ENCODE measurements at regions not wholly inside any gene's neighbourhood (a gene's known extent, or its start where the extent isn't known, plus 50 kb on each side); places are given as distances from the start of the nearest gene placed in this dataset.
"Not testable (repeated sequence)": the region's sequence is repeated elsewhere in the genome, so short reads cannot be mapped to it uniquely, and the experiment has no call there.

DNA sequence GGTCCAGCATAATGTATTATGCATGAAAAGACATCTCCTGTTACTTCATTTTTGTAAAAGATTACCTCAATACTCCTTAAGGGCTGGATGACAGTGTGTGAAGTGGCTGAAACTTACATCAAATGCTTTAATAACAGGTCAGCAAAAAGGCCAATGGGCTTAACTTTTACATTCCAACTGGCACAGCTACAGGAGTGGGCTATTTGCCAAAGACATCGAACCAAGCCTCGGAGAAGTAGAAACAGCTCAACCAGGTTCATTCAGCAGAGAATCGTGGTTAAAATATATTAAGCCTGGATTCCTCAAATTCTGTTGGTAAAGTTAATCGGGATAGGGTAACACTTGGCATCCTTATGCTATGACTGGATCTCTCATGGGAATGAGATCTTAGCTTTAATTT, 639.7 kb downstream of the TRIML1 start:
- H3K9me3 ChIP-seq (ENCODE audit: low read length), result no peaks in the 10 kb centered on the region
- no peaks in the 10 kb centered on the region for H3K27me3 ChIP-seq (ENCODE audit: insufficient read depth, low read length, poor library complexity, severe bottlenecking)
- H3K4me3 ChIP-seq (ENCODE audit: low read length), result no peak overlapping the region
- H3K27ac Mint-ChIP-seq, result no peak overlapping the region
- H3K9me3 Mint-ChIP-seq, result peaks cover 3 to 25% (median 18%) of the 10 kb centered on the region in 5 donors
- H3K27me3 Mint-ChIP-seq, result no peaks in the 10 kb centered on the region
- DNase-seq, result no peak
- H3K36me3 Mint-ChIP-seq, result no peaks in the 10 kb centered on the region
- no peaks in the 10 kb centered on the region for H3K4me1 ChIP-seq (ENCODE audit: insufficient read depth, low read length)
- POLR2A ChIA-PET, result no interaction called here
- H3K4me1 Mint-ChIP-seq, result no peaks in the 10 kb centered on the region
- H3K4me3 Mint-ChIP-seq, result no peak overlapping the region
- H3K36me3 ChIP-seq (ENCODE audit: insufficient read depth, low read length), result no peaks in the 10 kb centered on the region
- CTCF ChIA-PET, result no interaction called here
- H3K27ac ChIP-seq (ENCODE audit: low read depth, low read length), result no peak overlapping the region

DNA sequence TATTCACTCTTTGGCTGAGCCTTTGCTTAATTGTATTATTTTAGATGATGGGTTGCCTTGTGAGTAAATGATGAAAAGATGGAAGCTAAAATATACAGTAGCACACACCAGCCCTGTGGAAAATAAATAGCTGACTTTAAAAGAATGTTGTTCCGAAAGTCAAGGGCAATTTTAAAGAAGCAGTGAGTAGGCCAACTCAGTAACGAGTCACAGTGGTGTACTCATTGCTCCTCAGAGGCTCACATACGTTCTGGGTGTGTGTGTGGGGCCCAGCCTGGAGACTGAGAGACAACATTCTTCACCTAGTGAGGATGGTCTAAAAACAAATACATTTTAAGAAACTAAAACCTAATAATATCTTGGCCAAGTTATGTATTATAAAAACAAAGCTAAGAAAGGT, 640.3 kb downstream of the TRIML1 start:
- DNase-seq, result no peak
- no peaks in the 10 kb centered on the region for H3K4me1 Mint-ChIP-seq
- no peaks in the 10 kb centered on the region for H3K36me3 ChIP-seq (ENCODE audit: insufficient read depth, low read length)
- no peaks in the 10 kb centered on the region for H3K27me3 ChIP-seq (ENCODE audit: insufficient read depth, low read length, poor library complexity, severe bottlenecking)
- no peak overlapping the region for H3K4me3 Mint-ChIP-seq
- ChIA-PET POLR2A (no interaction called here), CTCF (no interaction called here)
- H3K9me3 Mint-ChIP-seq, result peaks cover 3 to 21% (median 14%) of the 10 kb centered on the region in 5 donors
- no peak overlapping the region for H3K27ac ChIP-seq (ENCODE audit: low read depth, low read length)
- H3K4me1 ChIP-seq (ENCODE audit: insufficient read depth, low read length), result no peaks in the 10 kb centered on the region
- no peaks in the 10 kb centered on the region for H3K27me3 Mint-ChIP-seq
- no peaks in the 10 kb centered on the region for H3K9me3 ChIP-seq (ENCODE audit: low read length)
- H3K4me3 ChIP-seq (ENCODE audit: low read length), result no peak overlapping the region
- H3K36me3 Mint-ChIP-seq, result no peaks in the 10 kb centered on the region
- H3K27ac Mint-ChIP-seq, result no peak overlapping the region

DNA sequence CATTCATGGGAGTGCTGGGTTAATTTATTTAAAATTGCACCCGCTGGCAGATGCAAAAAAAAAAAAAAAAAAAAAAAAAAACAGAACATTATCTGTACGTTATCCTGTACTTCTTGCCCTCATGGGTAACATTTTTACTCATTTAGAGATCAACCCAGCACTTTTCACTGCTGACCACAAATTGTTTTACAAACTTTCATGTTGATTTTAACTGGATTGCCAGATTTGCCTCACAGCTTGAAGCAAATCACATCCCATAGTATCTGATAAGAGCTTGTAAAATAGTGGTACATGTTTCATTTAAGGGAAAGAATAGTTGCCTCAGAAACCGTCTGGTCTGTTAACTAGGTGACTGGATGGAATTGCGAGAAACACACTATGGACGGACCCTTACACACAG, 640.8 kb downstream of the TRIML1 start:
- no peaks in the 10 kb centered on the region for H3K9me3 ChIP-seq (ENCODE audit: low read length)
- DNase-seq, result no peak
- no peak overlapping the region for H3K27ac ChIP-seq (ENCODE audit: low read depth, low read length)
- Mint-ChIP-seq H3K9me3 (peaks cover 3 to 25% (median 13%) of the 10 kb centered on the region in 5 donors), H3K4me3 (no peak overlapping the region), H3K27me3 (no peaks in the 10 kb centered on the region), H3K27ac (no peak overlapping the region), H3K4me1 (no peaks in the 10 kb centered on the region), H3K36me3 (no peaks in the 10 kb centered on the region)
- H3K4me1 ChIP-seq (ENCODE audit: insufficient read depth, low read length), result no peaks in the 10 kb centered on the region
- no peaks in the 10 kb centered on the region for H3K27me3 ChIP-seq (ENCODE audit: insufficient read depth, low read length, poor library complexity, severe bottlenecking)
- ChIA-PET POLR2A (no interaction called here), CTCF (no interaction called here)
- no peaks in the 10 kb centered on the region for H3K36me3 ChIP-seq (ENCODE audit: insufficient read depth, low read length)
- no peak overlapping the region for H3K4me3 ChIP-seq (ENCODE audit: low read length)

DNA sequence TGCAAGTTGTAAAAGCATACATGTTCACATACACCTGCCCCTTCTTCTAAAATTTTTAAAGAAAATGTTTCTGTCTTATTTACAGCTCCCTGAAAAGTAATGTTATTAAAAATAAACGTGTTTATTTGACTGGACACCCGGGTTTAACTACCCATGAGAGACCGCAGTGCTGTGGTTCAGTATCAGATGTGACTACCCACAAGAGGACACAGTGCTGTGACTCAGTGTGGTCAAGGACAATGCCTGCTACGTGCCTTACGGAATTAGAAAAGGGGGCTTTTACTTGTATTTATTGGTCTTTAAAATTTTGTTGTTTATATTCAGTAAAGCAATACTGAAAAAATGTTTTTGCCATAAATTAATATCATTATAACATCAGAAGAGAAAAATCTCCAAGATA, 641.4 kb downstream of the TRIML1 start:
- no peaks in the 10 kb centered on the region for H3K36me3 Mint-ChIP-seq
- no peaks in the 10 kb centered on the region for H3K9me3 ChIP-seq (ENCODE audit: low read length)
- no peaks in the 10 kb centered on the region for H3K36me3 ChIP-seq (ENCODE audit: insufficient read depth, low read length)
- no peaks in the 10 kb centered on the region for H3K27me3 Mint-ChIP-seq
- ChIA-PET POLR2A (no interaction called here), CTCF (no interaction called here)
- no peak overlapping the region for H3K27ac ChIP-seq (ENCODE audit: low read depth, low read length)
- H3K4me3 Mint-ChIP-seq, result no peak overlapping the region
- DNase-seq, result no peak
- no peaks in the 10 kb centered on the region for H3K4me1 Mint-ChIP-seq
- peaks cover 4 to 31% (median 11%) of the 10 kb centered on the region in 5 donors for H3K9me3 Mint-ChIP-seq
- no peak overlapping the region for H3K4me3 ChIP-seq (ENCODE audit: low read length)
- H3K27me3 ChIP-seq (ENCODE audit: insufficient read depth, low read length, poor library complexity, severe bottlenecking), result no peaks in the 10 kb centered on the region
- H3K27ac Mint-ChIP-seq, result no peak overlapping the region
- H3K4me1 ChIP-seq (ENCODE audit: insufficient read depth, low read length), result no peaks in the 10 kb centered on the region

DNA sequence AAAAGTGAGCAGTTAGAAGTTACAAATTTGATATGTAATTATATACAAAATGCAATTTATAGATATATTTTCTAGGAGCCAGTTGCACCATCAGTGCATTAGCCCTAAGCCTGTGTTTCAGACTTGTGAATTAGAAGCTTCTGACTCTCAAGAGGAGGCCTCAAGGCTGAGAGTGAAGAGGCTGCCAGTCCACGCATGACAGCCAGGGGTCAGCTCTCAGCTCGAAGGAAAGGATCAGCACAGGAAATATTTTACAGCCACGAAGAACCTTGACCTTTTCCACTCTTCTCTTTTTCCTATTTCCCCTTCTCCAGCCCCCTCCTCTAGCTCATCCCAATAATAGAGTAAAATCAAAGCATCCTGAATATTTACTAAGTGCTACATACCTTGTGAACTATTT, 642.4 kb downstream of the TRIML1 start:
- no peaks in the 10 kb centered on the region for H3K27me3 Mint-ChIP-seq
- DNase-seq, result no peak
- H3K27ac ChIP-seq (ENCODE audit: low read depth, low read length), result no peak overlapping the region
- no peaks in the 10 kb centered on the region for H3K36me3 ChIP-seq (ENCODE audit: insufficient read depth, low read length)
- peaks cover 4 to 31% (median 11%) of the 10 kb centered on the region in 5 donors for H3K9me3 Mint-ChIP-seq
- no peaks in the 10 kb centered on the region for H3K4me1 ChIP-seq (ENCODE audit: insufficient read depth, low read length)
- no peak overlapping the region for H3K4me3 Mint-ChIP-seq
- H3K9me3 ChIP-seq (ENCODE audit: low read length), result no peaks in the 10 kb centered on the region
- no peak overlapping the region for H3K4me3 ChIP-seq (ENCODE audit: low read length)
- no peaks in the 10 kb centered on the region for H3K36me3 Mint-ChIP-seq
- ChIA-PET CTCF (no interaction called here), POLR2A (no interaction called here)
- H3K27me3 ChIP-seq (ENCODE audit: insufficient read depth, low read length, poor library complexity, severe bottlenecking), result no peaks in the 10 kb centered on the region
- H3K27ac Mint-ChIP-seq, result no peak overlapping the region
- H3K4me1 Mint-ChIP-seq, result no peaks in the 10 kb centered on the region

DNA sequence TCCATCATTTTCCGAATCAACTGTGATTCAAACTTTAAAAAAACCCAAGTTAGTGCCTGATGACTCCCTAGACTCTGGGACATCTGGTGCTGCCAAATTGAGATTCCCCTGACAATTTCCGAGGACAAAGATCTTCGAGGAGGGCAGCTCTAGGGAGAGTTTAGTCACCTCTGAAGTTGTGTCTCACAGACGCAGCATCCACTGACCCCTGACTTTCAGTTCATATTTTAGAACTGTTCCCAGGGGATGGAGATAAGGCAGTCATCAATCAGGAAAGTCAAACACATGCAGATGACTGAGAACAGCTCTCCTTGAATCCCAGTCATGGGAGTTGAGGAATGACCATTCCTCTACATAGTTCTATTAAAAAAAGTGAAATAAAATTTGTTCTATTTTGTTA, 643.9 kb downstream of the TRIML1 start:
- Mint-ChIP-seq H3K27ac (no peak overlapping the region), H3K27me3 (no peaks in the 10 kb centered on the region), H3K4me3 (no peak overlapping the region), H3K4me1 (no peaks in the 10 kb centered on the region), H3K36me3 (no peaks in the 10 kb centered on the region), H3K9me3 (peaks cover 4 to 26% (median 14%) of the 10 kb centered on the region in 5 donors)
- CTCF ChIA-PET, result no interaction called here
- POLR2A ChIA-PET, result no interaction called here
- Histone ChIP-seq H3K9me3 (ENCODE audit: low read length) (no peaks in the 10 kb centered on the region), H3K4me3 (ENCODE audit: low read length) (no peak overlapping the region), H3K27ac (ENCODE audit: low read depth, low read length) (no peak overlapping the region), H3K27me3 (ENCODE audit: insufficient read depth, low read length, poor library complexity, severe bottlenecking) (no peaks in the 10 kb centered on the region), H3K36me3 (ENCODE audit: insufficient read depth, low read length) (no peaks in the 10 kb centered on the region), H3K4me1 (ENCODE audit: insufficient read depth, low read length) (no peaks in the 10 kb centered on the region)
- no peak for DNase-seq

DNA sequence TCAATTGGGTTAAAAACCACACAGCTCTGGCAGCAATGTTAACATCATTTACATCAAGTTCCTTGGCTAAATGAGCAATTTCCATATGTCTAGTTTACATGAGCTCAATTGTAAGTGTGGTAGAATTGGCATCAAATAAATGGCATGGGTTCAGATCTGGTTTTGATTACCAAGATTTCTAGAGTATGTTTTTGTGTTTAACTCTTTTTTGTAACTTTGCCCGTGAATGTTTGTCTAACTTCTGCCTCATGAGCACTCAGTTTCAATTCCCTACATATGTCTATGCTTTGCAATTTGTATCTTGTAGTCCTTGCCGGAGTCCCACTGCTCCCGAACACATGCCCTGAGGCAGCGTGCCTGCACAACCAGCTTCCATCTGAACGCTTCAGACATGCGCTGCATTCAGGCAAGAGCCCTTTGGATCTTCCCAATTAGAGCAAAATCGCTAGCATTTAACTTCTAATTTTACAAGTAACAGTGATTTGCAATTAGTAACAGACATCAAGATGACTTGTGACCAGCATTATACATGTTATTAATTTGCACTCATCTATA, 644.4 kb downstream of the TRIML1 start:
- ChIA-PET CTCF (no interaction called here), POLR2A (no interaction called here)
- Mint-ChIP-seq H3K4me1 (no peaks in the 10 kb centered on the region), H3K4me3 (no peak overlapping the region), H3K27ac (no peak overlapping the region), H3K27me3 (no peaks in the 10 kb centered on the region), H3K36me3 (no peaks in the 10 kb centered on the region), H3K9me3 (peaks cover 3 to 21% (median 15%) of the 10 kb centered on the region in 5 donors)
- Histone ChIP-seq H3K4me1 (ENCODE audit: insufficient read depth, low read length) (no peaks in the 10 kb centered on the region), H3K9me3 (ENCODE audit: low read length) (no peaks in the 10 kb centered on the region), H3K27ac (ENCODE audit: low read depth, low read length) (no peak overlapping the region), H3K27me3 (ENCODE audit: insufficient read depth, low read length, poor library complexity, severe bottlenecking) (no peaks in the 10 kb centered on the region), H3K4me3 (ENCODE audit: low read length) (no peak overlapping the region), H3K36me3 (ENCODE audit: insufficient read depth, low read length) (no peaks in the 10 kb centered on the region)
- no peak for DNase-seq

DNA sequence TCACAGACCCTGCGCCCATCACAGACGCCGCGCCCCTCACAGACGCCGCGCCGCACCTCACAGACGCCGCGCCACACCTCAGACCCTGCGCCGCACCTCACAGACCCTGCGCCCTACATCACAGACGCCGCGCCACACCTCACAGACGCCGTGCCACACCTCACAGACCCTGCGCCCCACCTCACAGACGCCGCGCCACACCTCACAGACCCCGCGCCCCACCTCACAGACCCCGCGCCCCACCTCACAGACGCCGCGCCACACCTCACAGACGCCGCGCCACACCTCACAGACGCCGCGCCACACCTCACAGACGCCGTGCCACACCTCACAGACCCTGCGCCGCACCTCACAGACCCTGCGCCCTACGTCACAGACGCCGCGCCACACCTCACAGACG, 657.4 kb downstream of the TRIML1 start:
- H3K4me3 Mint-ChIP-seq; H3K9me3 ChIP-seq (ENCODE audit: low read length); H3K27ac ChIP-seq (ENCODE audit: low read depth, low read length); CTCF ChIA-PET; H3K4me1 ChIP-seq (ENCODE audit: insufficient read depth, low read length); H3K27ac Mint-ChIP-seq; H3K4me1 Mint-ChIP-seq; H3K27me3 Mint-ChIP-seq; H3K36me3 Mint-ChIP-seq; DNase-seq; H3K27me3 ChIP-seq (ENCODE audit: insufficient read depth, low read length, poor library complexity, severe bottlenecking); H3K36me3 ChIP-seq (ENCODE audit: insufficient read depth, low read length); H3K4me3 ChIP-seq (ENCODE audit: low read length); POLR2A ChIA-PET: not testable (repeated sequence)
- peaks cover 0 to 17% (median 14%) of the 10 kb centered on the region in 5 donors for H3K9me3 Mint-ChIP-seq

DNA sequence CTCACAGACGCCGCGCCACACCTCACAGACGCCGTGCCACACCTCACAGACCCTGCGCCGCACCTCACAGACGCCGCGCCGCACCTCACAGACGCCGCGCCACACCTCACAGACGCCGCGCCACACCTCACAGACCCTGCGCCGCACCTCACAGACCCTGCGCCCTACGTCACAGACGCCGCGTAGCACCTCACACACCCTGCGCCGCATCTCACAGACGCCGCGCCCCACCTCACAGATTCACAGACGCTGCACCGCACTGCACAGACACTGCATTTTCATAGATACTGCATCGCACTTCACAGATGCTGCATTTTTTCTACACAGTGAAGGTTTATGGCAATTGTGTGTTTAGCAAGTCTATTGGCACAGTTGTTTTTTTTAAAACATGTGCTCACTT, 657.8 kb downstream of the TRIML1 start:
- POLR2A ChIA-PET; H3K27ac ChIP-seq (ENCODE audit: low read depth, low read length); CTCF ChIA-PET; H3K4me3 Mint-ChIP-seq; H3K27ac Mint-ChIP-seq; H3K4me1 ChIP-seq (ENCODE audit: insufficient read depth, low read length); H3K4me3 ChIP-seq (ENCODE audit: low read length); H3K9me3 ChIP-seq (ENCODE audit: low read length); H3K4me1 Mint-ChIP-seq; H3K36me3 ChIP-seq (ENCODE audit: insufficient read depth, low read length); DNase-seq; H3K27me3 Mint-ChIP-seq; H3K36me3 Mint-ChIP-seq; H3K27me3 ChIP-seq (ENCODE audit: insufficient read depth, low read length, poor library complexity, severe bottlenecking): not testable (repeated sequence)
- H3K9me3 Mint-ChIP-seq, result peaks cover under 1 to 17% (median 12%) of the 10 kb centered on the region in 5 donors

Measured in CD8-positive, alpha-beta memory T cell (primary cell).